ENCODE measurements at regions not wholly inside any gene's neighbourhood (a gene's known extent, or its start where the extent isn't known, plus 50 kb on each side); places are given as distances from the start of the nearest gene placed in this dataset.

DNA sequence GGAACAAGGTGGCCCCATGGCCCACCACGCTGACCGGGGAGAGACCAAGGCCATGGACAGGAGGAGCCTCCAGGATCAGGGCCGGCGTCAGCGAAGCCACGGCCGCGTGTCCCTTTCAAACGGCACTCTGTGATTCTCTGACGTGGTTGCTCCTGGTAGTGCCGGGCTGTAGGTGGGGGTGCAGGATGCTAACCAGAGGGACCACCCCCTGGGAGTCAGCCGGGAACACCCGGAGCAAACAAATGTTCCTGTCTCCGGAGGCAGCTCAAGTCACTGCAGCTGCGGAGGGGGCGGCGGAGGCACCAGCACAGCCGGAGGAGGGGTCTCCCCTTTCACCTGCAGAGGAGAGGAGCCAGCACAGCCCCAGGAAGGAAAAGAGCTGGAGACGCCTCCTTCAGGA is 750.6 kb upstream of the SALL3 start:
- no peak overlapping the region for H3K4me3 ChIP-seq (ENCODE audit: low read depth, low read length)
- TF ChIP-seq, protein P1, sequence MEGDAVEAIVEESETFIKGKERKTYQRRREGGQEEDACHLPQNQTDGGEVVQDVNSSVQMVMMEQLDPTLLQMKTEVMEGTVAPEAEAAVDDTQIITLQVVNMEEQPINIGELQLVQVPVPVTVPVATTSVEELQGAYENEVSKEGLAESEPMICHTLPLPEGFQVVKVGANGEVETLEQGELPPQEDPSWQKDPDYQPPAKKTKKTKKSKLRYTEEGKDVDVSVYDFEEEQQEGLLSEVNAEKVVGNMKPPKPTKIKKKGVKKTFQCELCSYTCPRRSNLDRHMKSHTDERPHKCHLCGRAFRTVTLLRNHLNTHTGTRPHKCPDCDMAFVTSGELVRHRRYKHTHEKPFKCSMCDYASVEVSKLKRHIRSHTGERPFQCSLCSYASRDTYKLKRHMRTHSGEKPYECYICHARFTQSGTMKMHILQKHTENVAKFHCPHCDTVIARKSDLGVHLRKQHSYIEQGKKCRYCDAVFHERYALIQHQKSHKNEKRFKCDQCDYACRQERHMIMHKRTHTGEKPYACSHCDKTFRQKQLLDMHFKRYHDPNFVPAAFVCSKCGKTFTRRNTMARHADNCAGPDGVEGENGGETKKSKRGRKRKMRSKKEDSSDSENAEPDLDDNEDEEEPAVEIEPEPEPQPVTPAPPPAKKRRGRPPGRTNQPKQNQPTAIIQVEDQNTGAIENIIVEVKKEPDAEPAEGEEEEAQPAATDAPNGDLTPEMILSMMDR (IDR thresholded peaks at IDR 0.05; ENCODE audit: low read depth, low read length): no peak

DNA sequence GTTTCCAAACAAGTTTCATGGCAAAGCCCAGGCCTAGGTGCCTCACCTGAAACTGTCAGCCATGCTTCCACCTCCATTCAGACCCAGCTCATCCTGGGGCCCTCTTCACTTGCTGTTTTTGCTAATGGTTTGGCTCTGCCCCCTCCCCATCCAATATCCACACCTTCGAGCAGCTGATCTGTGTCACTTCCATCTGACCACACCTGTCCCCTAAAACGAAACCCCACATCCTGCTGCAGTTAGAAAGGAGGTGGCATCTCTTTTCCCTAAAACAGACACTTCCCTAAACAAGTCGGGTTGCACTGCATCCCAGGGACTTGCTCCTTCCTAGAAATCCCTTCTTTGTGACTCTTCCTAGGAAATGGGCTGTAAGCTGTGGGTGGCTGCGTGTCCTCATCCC is 748.7 kb upstream of the SALL3 start:
- TF ChIP-seq, protein P1 (IDR thresholded peaks at IDR 0.05; ENCODE audit: low read depth, low read length): no peak
- no peak overlapping the region for H3K4me3 ChIP-seq (ENCODE audit: low read depth, low read length)

DNA sequence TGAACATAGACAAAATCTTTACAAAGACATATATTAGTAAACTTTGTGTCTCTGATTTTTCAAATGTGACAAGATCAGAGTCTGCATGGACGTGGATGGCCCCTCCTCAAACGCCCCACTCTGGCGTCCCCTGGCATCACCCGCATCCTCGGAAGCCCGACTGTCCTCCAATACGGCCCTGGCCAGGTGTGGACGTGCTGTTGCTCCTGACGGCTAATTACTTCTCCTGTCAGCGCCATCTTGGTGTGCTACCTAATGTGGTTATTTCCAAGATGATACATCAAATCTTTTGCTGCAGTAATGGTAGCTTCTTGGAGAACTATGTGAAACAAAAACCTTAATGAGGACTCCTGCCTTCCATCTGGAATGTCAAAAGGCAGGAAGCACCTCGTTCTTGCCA is 747.4 kb upstream of the SALL3 start:
- TF ChIP-seq, protein P1 (IDR thresholded peaks at IDR 0.05; ENCODE audit: low read depth, low read length): no peak

DNA sequence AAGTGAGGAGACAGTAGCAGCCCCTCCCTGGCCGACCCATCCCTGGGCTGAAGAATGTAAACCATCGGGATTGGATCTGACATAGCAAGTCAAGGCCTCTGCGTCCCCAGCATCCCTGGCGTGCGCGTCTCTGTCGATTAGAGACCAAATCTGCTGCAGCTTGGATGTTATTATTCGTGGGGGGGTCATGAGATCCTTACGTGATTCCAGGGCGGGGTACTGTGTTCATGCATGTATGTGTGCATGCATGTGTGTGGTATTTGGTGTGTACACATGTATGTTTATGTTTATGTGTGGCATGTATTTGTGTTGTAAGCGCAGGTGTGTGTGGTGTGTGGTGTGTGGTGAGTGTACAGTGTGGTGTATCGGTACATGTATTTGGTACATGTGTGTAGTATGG is 741.8 kb upstream of the SALL3 start:
- TF ChIP-seq, protein P1 (IDR thresholded peaks at IDR 0.05; ENCODE audit: low read depth, low read length): no peak
- H3K4me3 ChIP-seq (ENCODE audit: low read depth, low read length): no peak overlapping the region

More for the DNA sequence above, 747.4 kb upstream of the SALL3 start:
- no peak overlapping the region for H3K4me3 ChIP-seq (ENCODE audit: low read depth, low read length)

DNA sequence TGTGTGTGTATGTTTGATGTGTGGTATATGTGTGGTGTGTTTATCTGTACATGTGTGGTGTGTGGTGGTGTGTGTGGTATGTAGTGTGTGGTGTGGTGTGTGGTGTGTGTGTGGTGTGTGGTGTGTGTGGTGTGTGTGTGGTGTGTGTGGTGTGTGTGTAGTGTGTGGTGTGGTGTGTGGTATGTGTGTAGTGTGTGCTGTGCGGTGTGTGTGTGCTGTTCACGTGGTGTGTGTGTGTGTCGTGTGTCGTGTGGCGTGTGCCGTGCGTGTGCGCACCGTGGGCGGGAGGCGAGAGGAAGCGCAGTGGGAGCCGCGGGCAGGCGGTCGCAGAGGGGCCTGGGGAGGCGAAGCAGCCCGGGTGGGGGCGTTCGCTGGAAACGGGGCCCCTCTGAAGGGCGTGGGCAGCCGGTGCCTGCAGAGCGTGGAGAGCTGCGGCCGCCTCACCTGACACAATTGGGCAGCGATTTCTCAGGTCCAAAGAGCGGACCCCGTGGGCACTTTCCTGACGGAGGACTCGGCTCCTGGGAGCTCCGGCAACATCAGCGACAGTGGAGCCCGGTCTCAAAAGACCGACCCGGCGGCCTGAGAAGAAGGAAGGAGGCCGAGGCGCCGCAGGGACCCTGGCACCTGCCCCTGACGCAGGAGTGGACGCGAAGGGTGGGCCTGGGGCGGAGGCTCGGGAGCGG is 741.1 kb upstream of the SALL3 start:
- TF ChIP-seq, protein P1 (IDR thresholded peaks at IDR 0.05; ENCODE audit: low read depth, low read length): no peak
- no peak overlapping the region for H3K4me3 ChIP-seq (ENCODE audit: low read depth, low read length)

DNA sequence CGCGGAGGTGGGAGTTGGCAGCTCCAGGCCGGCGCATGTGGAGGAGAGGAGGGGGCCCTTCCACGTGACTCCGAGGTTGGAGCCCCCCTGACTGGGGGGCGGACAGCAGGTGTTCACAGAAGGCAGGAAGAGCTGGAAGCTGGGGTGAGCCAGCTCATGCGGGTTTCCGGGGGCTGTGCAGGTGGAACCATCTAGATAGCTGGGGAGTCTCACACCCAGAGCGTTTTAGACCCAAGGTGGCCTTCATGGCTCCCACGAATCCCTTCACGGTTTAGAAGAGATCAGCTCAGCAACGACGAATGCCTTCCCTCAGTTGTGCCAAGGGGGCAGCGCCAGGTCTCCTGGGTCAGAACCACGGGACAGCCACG is 740.5 kb upstream of the SALL3 start:
- TF ChIP-seq, protein P1 (IDR thresholded peaks at IDR 0.05; ENCODE audit: low read depth, low read length): no peak
- H3K4me3 ChIP-seq (ENCODE audit: low read depth, low read length): no peak overlapping the region

DNA sequence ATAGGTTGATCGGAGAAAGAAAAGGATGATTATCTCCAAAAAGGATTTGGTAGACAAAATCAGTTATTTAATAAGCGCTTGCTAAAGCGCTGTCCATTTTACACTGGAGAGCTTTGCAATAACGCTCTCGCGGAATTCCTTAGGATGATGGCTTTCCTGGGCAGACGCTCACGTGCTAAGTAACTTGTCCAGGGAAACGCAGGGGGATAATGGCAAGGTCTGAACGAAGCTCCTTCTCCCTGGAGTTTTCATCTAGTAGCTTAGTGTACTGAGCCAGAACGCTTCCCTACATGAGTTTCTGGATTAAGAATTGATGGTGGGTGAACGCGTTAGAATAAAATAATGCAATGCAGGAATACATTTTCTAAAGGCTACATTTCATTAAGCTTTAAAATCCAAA is 739.5 kb upstream of the SALL3 start:
- no peak overlapping the region for H3K4me3 ChIP-seq (ENCODE audit: low read depth, low read length)
- TF ChIP-seq, protein P1 (IDR thresholded peaks at IDR 0.05; ENCODE audit: low read depth, low read length): no peak
